Gastroesophageal sphincter (tissue), 3 donors: ENCODE measurements at regions not wholly inside any gene's neighbourhood (a gene's known extent, or its start where the extent isn't known, plus 50 kb on each side); places are given as distances from the start of the nearest gene placed in this dataset.

Experiments used
- CTCF ChIP-seq, 4 experiments: fragments of 200-600 bp in 2 of 4; fragments of 450-650 bp in 2 of 4; sonication (generic) in 1 of 4; IDR thresholded peaks; one replicate each; pipeline ENCODE4 v1.5.1; 2017 to 2019; ENCODE audit warnings: antibody characterized with exemption in 4 of 4, mild to moderate bottlenecking in 2 of 4, moderate library complexity in 2 of 4
- EP300 ChIP-seq: sonication (generic); formaldehyde crosslinking; IDR thresholded peaks from one replicate; pipeline ENCODE4 v1.6.1; 2017; ENCODE audit warnings: antibody characterized with exemption, mild to moderate bottlenecking
- POLR2A ChIP-seq, 2 donors: fragments of 450-650 bp; IDR thresholded peaks; one replicate each; pipeline ENCODE4 v1.6.1; 2017; ENCODE audit warnings: antibody characterized with exemption in 2 of 2, mild to moderate bottlenecking in 2 of 2, moderate library complexity in 1 of 2
- POLR2AphosphoS5 ChIP-seq: sonication (generic); formaldehyde crosslinking; IDR thresholded peaks from one replicate; pipeline ENCODE4 v1.6.1; 2017; ENCODE audit warnings: antibody characterized with exemption

- TF ChIP-seq CTCF (IDR thresholded peaks at IDR 0.05) (no peak), POLR2A (IDR thresholded peaks at IDR 0.05) (no peak), POLR2AphosphoS5 (no peak), EP300 (no peak)
Measured at GRCh38 chr19:13615890-13616289, 109.6 kb upstream of the CACNA1A start.
